Activated naive CD4-positive, alpha-beta T cell treated with anti-CD3 and anti-CD28 coated beads, Interleukin-2, amount 50 U/mL, for 72 hours (primary cell): ENCODE measurements at regions not wholly inside any gene's neighbourhood (a gene's known extent, or its start where the extent isn't known, plus 50 kb on each side); places are given as distances from the start of the nearest gene placed in this dataset.

ENCODE experiments used
- ATAC-seq, 2 donors: fragments of 150-1000 bp; cut with Tn5 transposase; 2 replicates each; pipeline ENCODE4 v1.10.0; 2021; ENCODE audit warnings: mild to moderate bottlenecking in 2 of 2, moderate library complexity in 2 of 2
- DNase-seq, 2 donors: peaks; one replicate each; pipeline ENCODE4 v3.0.0; 2021 to 2022; ENCODE audit warnings: low spot score in 2 of 2
- H3K27ac Mint-ChIP-seq, 2 donors: one replicate each; pipeline ENCODE4 v1.8.0; 2022; ENCODE audit warnings: mild to moderate bottlenecking in 2 of 2, mixed read lengths in 2 of 2
- H3K36me3 Mint-ChIP-seq, 2 donors: one replicate each; pipeline ENCODE4 v1.8.0; 2022; ENCODE audit warnings: mixed read lengths in 2 of 2
- H3K9me3 Mint-ChIP-seq, 2 donors: one replicate each; pipeline ENCODE4 v1.8.0; 2022; ENCODE audit warnings: mixed read lengths in 2 of 2

DNA sequence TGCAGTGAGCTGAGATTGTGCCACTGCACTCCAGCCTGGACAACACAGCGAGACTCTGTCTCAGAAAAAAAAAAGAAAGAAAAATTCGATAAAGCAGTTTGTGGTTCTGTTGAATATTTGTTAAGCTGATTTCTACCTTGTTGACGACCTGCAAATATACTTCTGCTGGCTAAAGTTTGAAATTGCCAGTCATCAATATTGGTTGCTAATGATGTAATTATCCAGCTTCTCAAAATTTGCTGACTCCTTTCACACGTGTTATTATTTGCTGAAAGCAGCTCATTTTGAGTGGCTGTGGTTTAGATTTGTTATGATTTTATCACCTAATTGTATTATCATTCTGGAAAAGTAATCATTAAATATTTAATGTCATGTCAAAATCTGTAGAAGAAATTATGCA, 774.3 kb downstream of the QKI start:
- H3K27ac Mint-ChIP-seq: no peak overlapping the region
- DNase-seq: no peak
- ATAC-seq: no peak
- no peaks in the 10 kb centered on the region for H3K9me3 Mint-ChIP-seq
- no peaks in the 10 kb centered on the region for H3K36me3 Mint-ChIP-seq

DNA sequence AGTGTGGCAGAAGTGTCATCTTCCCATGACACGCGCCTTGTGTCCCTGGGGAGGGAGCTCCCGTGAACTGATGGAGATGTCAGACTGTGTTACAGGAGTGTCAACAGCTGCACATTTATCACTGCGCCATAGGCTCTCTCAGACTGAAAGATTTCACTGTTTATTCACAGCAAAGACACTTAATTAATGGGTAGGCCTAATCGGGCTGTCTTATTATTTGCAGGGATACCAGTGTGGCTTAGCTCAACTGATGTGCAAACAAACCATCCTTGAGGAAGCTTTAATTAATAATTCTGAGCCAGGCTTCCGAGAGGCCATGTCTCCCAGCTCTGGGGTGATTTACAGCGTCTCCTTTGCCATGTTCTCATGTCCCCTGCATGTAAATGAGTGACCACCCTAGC, 771.0 kb downstream of the QKI start:
- ATAC-seq: no peak
- no peak overlapping the region for H3K27ac Mint-ChIP-seq
- no peaks in the 10 kb centered on the region for H3K36me3 Mint-ChIP-seq
- DNase-seq: no peak
- H3K9me3 Mint-ChIP-seq: peaks cover 0 to 4% of the 10 kb centered on the region in 2 donors

- Mint-ChIP-seq H3K9me3 (peaks cover 0 to 4% of the 10 kb centered on the region in 2 donors), H3K36me3 (no peaks in the 10 kb centered on the region), H3K27ac (no peak overlapping the region)
Measured at GRCh38 chr6:164184410-164184809, 769.9 kb downstream of the QKI start.

DNA sequence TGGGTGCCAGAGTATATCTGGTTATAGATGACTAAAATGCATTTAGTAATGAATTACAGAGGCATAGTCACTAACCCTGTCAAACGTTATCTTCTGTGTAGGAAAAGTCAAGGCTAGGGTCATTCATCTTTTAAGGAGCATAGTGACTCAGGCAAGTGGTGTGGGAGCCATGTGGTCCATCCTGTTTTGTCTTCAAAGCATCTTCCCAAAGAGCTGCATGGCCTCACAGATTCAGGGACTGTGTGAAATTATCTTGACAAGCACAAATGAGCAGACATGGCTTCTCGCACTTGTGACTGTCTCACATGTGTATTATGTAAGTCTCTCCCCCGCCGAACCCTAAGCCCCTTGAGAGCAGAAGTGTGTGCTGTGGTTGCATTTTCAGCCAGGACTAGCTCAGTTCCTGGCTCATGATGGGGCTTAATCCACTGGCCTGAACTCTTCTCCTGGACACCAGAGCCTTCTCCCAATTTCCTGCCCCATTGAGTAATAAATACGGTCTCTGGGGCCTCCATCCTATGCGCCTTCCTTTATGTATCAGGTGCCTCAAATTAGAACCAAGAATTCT, 769.1 kb downstream of the QKI start:
- peaks cover 0 to 4% of the 10 kb centered on the region in 2 donors for H3K9me3 Mint-ChIP-seq
- ATAC-seq (no peak), DNase-seq (no peak)
- no peak overlapping the region for H3K27ac Mint-ChIP-seq
- no peaks in the 10 kb centered on the region for H3K36me3 Mint-ChIP-seq

More at GRCh38 chr6:164184410-164184809, 769.9 kb downstream of the QKI start:
- ATAC-seq: no peak
- no peak for DNase-seq

DNA sequence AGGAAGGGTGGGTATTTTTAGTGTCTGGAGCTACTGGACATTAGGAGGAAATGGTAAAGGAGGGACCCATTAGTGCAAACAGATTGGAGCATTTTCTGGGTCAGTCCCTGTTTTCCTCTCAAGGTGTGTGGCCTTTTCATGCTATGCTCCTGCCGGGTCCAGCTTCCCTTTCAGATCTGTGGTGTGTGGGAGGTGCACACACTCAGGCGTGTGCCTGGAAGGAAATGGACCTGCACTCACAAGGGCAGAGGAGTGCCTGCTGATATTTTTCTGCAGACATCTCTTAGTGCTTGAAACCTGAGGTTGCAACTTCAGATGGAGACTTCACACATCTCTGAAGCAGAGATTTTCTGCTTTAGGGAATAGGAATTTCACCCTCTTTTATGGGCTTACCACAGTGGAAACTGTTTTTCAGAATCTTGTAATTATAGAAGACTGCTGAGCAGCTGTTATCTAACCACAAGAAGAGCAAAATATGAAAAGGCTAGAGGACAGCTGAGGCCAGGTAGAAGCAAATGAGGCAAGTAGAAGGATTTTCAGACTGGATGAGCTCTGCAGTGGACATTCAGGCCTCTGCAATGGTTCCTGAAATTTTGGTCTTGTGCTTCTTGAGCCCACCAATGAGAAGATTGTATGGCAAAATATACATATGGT, 764.3 kb downstream of the QKI start:
- no peaks in the 10 kb centered on the region for H3K36me3 Mint-ChIP-seq
- ATAC-seq: no peak
- DNase-seq: no peak
- peaks cover 12 to 20% of the 10 kb centered on the region in 2 donors for H3K9me3 Mint-ChIP-seq
- H3K27ac Mint-ChIP-seq: no peak overlapping the region

- no peak for ATAC-seq
- no peak overlapping the region for H3K27ac Mint-ChIP-seq
Measured at GRCh38 chr6:164169355-164169754, 754.8 kb downstream of the QKI start.

GRCh38 chr6:164168595-164168994, 754.1 kb downstream of the QKI start:
- ATAC-seq (no peak), DNase-seq (no peak)
- Mint-ChIP-seq H3K27ac (no peak overlapping the region), H3K9me3 (peaks cover 4 to 11% of the 10 kb centered on the region in 2 donors), H3K36me3 (no peaks in the 10 kb centered on the region)

More at GRCh38 chr6:164169355-164169754, 754.8 kb downstream of the QKI start:
- Mint-ChIP-seq H3K36me3 (no peaks in the 10 kb centered on the region), H3K9me3 (peaks cover 6 to 15% of the 10 kb centered on the region in 2 donors)
- DNase-seq: no peak

DNA sequence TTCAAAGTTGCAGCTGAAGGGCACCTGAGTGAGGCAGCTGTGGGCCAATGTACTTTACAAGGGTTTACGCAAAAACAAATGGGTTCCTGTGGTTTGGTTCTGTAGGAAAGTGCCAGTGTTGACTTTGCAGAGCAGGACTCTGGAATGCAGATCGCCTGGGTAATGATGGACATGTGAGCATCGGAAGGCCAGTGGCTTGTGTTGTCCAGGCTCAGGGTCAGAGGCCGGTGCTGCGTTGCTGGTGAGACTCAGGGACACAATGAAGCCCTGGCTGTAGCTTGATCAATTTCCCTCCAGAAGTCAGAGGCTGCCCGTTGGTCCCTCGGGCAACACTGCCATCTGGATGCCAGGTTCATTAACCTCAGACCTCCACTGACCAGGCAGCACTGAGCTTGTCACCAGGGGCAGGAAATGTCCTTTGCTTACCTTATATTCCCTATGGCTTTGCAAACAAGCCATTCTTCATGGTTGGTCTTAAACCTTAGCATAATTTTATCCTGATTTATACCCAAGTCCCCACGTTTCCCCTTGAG, 753.4 kb downstream of the QKI start:
- DNase-seq (no peak), ATAC-seq (no peak)
- H3K36me3 Mint-ChIP-seq: no peaks in the 10 kb centered on the region
- H3K9me3 Mint-ChIP-seq: peaks cover 0 to 4% of the 10 kb centered on the region in 2 donors
- no peak overlapping the region for H3K27ac Mint-ChIP-seq

GRCh38 chr6:164166996-164167395, 752.5 kb downstream of the QKI start:
- Mint-ChIP-seq H3K36me3 (no peaks in the 10 kb centered on the region), H3K9me3 (peaks cover 2 to 3% of the 10 kb centered on the region in 2 donors), H3K27ac (no peak overlapping the region)
- ATAC-seq (no peak), DNase-seq (no peak)

DNA sequence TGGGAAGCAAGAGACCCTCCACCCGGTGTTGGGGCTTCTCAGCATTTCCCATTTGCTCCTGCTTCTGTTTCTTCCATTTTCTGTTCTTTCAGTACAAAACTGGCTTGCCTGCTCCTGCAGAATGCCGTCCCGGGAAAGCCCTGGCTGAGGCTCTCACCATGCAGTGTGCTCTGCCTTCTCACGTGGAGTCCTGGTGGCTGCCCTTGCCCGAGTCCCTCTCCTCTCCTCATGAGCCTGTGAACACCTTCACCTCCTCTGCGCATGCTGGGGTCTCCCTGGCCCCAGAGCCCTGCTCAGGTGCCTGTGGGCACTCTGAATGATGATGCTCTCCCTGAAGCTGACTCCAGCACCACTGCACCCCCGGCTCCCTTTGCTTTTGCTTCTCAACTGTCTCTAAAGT, 752.0 kb downstream of the QKI start:
- ATAC-seq: no peak
- peaks cover 5 to 7% of the 10 kb centered on the region in 2 donors for H3K9me3 Mint-ChIP-seq
- no peaks in the 10 kb centered on the region for H3K36me3 Mint-ChIP-seq
- no peak overlapping the region for H3K27ac Mint-ChIP-seq
- DNase-seq: no peak

- peaks cover 0 to 4% of the 10 kb centered on the region in 2 donors for H3K36me3 Mint-ChIP-seq
- DNase-seq (no peak), ATAC-seq (no peak)
- H3K9me3 Mint-ChIP-seq: peaks cover 14 to 18% of the 10 kb centered on the region in 2 donors
- H3K27ac Mint-ChIP-seq: no peak overlapping the region
Measured at GRCh38 chr6:164164876-164165275, 750.4 kb downstream of the QKI start.

DNA sequence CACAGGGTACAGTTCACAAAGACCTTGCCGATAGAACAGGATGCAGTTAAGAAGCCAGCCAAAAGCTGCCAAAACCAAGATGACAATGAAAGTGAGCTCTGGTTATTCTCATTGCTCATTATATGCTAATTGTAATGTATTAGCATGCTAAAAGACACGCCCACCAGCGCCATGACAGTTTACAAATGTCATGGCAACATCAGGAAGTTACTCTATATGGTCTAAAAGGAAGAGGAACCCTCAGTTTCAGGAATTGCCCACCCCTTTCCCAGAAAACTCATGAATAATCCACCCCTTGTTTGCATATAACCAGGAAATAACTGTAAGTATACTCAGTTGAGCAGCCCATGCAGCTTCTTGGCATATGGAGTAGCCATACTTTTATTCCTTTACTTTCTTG, 748.7 kb downstream of the QKI start:
- no peak for ATAC-seq
- Mint-ChIP-seq H3K9me3 (peaks cover 14 to 20% of the 10 kb centered on the region in 2 donors), H3K36me3 (peaks cover 0 to 4% of the 10 kb centered on the region in 2 donors), H3K27ac (no peak overlapping the region)
- no peak for DNase-seq

GRCh38 chr6:164159061-164159460, 744.5 kb downstream of the QKI start:
- H3K36me3 Mint-ChIP-seq: peaks cover 0 to 21% of the 10 kb centered on the region in 2 donors
- DNase-seq (no peak), ATAC-seq (no peak)
- peaks cover 31% of the 10 kb centered on the region in 2 donors for H3K9me3 Mint-ChIP-seq
- H3K27ac Mint-ChIP-seq: no peak overlapping the region

DNA sequence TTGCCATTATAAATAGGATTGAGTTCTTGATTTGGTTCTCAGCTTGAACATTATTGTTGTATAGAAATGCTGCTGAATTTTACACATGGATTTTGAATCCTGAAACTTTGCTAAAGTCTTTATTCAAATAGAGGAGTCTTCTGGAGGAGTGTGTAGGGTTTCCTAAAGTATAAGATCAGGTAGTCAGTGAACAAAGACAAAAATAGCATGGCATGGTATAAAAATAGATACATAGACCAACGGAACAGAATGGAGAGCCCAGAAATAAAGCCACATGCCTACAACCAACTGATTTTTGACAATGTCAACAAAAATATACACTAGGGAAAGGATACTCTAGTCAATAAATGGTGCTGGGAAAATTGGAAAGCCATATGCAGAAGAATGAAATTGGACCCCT, 740.1 kb downstream of the QKI start:
- H3K27ac Mint-ChIP-seq: no peak overlapping the region

DNA sequence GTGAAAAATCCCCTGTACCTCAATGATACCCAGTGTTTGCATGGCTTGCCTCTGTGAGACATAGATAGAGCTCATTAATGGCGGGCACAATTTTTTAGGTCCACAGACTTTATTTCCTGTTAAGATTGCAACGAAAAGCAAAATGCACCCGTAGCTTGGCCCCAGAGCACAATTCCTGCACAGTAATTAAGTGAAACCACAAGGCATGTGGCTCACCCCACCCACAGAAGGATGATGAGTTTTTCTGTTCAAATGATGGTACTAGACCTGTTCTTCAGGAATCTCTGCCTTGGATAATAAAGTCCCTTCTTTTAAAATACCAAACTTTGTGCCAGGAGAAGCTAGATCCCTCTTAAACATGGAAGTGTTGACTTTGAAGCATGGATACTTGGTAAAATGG, 738.1 kb downstream of the QKI start:
- Mint-ChIP-seq H3K36me3 (peaks cover 0 to 13% of the 10 kb centered on the region in 2 donors), H3K27ac (no peak overlapping the region), H3K9me3 (peaks cover 5 to 12% of the 10 kb centered on the region in 2 donors)
- DNase-seq: no peak
- no peak for ATAC-seq

More for the DNA sequence above, 740.1 kb downstream of the QKI start:
- Mint-ChIP-seq H3K9me3 (peaks cover 13 to 16% of the 10 kb centered on the region in 2 donors), H3K36me3 (peaks cover 0 to 17% of the 10 kb centered on the region in 2 donors)
- DNase-seq (no peak), ATAC-seq (no peak)

DNA sequence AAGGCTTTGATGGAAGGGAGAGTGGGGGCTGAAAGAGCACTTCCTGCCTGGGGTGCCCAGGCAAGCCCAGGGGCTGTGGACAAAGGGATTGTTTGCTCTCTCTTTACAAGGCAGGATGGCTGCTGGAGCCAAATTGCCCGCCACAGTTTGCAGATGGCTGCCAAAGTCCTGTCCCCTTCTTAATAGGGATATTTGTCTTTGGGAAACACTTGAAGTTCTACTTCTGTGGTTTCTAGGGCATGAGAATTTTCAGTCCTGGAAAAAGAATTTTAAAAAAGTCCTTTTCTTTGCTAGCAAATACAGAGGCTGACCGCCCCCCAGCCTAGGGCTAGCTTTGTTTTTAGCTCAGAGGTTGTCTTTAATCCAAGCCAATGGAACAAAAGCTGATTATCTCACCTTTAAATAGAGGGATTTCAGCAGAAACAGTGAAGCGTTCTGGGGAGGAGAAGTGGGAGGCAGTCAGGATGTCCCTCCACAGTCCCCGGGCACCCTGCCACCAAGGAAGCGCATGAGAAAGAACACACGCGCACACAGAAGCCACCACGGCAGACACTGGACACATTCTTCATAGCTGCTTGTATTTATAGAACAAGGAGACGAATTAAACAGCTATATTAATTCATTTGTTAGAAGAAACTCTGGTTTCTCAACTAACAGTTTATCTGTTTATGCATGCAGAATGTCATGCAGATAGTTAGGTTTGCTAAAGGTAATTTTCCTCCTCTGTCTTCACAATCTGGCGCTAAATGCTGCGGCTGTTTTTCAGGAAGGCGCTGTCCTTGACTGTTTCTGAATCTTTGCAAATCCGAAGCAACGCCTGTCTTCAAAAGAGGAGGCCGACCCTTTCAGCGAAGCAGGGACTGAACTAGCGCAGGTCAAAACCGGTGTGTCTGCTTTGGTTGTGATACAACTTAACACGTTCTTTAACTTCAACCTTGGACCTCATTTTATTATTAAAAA, 736.9 kb downstream of the QKI start:
- DNase-seq (no peak), ATAC-seq (no peak)
- Mint-ChIP-seq H3K9me3 (peaks cover 5 to 7% of the 10 kb centered on the region in 2 donors), H3K36me3 (peaks cover 0 to 6% of the 10 kb centered on the region in 2 donors), H3K27ac (no peak overlapping the region)

DNA sequence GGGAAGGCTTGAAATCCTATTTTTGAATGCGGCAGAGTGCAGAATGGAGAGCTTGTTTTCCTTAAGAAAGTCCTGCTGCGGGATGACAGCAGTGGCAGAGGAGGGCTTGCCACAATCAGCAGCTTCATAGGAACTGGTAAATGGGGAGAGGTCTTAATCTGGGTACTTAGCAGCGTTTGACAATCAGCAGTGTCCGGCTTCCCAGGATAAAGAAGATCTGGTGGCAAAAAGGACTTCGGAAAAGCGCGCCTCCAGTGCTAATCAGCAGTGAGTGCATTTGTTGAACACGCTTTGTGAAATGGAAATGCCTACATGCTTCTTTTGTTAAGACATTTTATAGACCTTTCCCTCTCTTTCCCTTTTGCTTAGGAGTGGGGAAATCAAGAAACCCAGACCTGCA, 735.7 kb downstream of the QKI start:
- no peak overlapping the region for H3K27ac Mint-ChIP-seq
- peaks cover 0 to 6% of the 10 kb centered on the region in 2 donors for H3K36me3 Mint-ChIP-seq
- DNase-seq (no peak), ATAC-seq (no peak)
- peaks cover 5 to 7% of the 10 kb centered on the region in 2 donors for H3K9me3 Mint-ChIP-seq
